Uterus (tissue), 3 donors: ENCODE measurements at regions not wholly inside any gene's neighbourhood (a gene's known extent, or its start where the extent isn't known, plus 50 kb on each side); places are given as distances from the start of the nearest gene placed in this dataset.
A peak's percentile ranks its signal among the peaks of the same experiment; 100 is the strongest.
"Not testable (repeated sequence)": the region's sequence is repeated elsewhere in the genome, so short reads cannot be mapped to it uniquely, and the experiment has no call there.

ENCODE experiments used
- DNase-seq, 2 donors: peaks; one replicate each; pipeline ENCODE4 v3.0.0-alpha.2; 2019 to 2020
- H3K27ac ChIP-seq, 2 donors: fragments of 200-600 bp; sonication (generic); 1 replicate in 1 of 2; 2 replicates in 1 of 2; pipeline ENCODE4 v1.5.1; 2016 to 2018
- H3K27me3 ChIP-seq, 2 donors: fragments of 200-600 bp; sonication (generic); one replicate each; pipeline ENCODE4 v1.5.1; 2018 to 2019; ENCODE audit warnings: control low read depth in 1 of 2
- H3K36me3 ChIP-seq, 2 donors: fragments of 200-600 bp; sonication (generic); one replicate each; pipeline ENCODE4 v1.5.1; 2019; ENCODE audit warnings: control low read depth in 1 of 2
- H3K4me1 ChIP-seq, 2 donors: fragments of 200-600 bp; sonication (generic); one replicate each; pipeline ENCODE4 v1.5.1; 2018 to 2019; ENCODE audit warnings: control low read depth in 1 of 2
- H3K4me3 ChIP-seq, 2 donors: fragments of 200-600 bp; sonication (generic); 1 replicate in 1 of 2; 2 replicates in 1 of 2; pipeline ENCODE4 v1.5.1; 2018 to 2019; ENCODE audit warnings: mild to moderate bottlenecking in 1 of 2
- H3K9me3 ChIP-seq, 2 donors: fragments of 200-600 bp; sonication (generic); one replicate each; pipeline ENCODE4 v1.5.1; 2019; ENCODE audit warnings: control low read depth in 1 of 2
- POLR2A ChIP-seq, 2 donors: fragments of 450-650 bp; IDR thresholded peaks; one replicate each; pipeline ENCODE4 v1.6.1; 2016; ENCODE audit warnings: antibody characterized with exemption in 2 of 2, mild to moderate bottlenecking in 1 of 2, moderate library complexity in 1 of 2
- intact Hi-C: fragments of 100-400 bp; cut with DNase I; formaldehyde crosslinking; loops from one replicate; pipeline ENCODE4 v1.15.1; 2023; ENCODE audit warnings: low total_unique reads
- TF ChIP-seq, protein P1 (sequence below), 4 experiments: fragments of 200-600 bp in 2 of 4; fragments of 450-650 bp in 2 of 4; sonication (generic) in 2 of 4; IDR thresholded peaks; one replicate each; pipeline ENCODE4 v1.5.1; 2016 to 2019; ENCODE audit warnings: antibody characterized with exemption in 4 of 4, mild to moderate bottlenecking in 2 of 4, moderate library complexity in 1 of 4
- donor health status: DM: yes; HTN: yes; CAD: no.

- peak; percentile 75 to 94 for DNase-seq
- peak overlapping the region in 1 of 2 donors; percentile 59 for H3K27ac ChIP-seq
- TF ChIP-seq, protein P1, sequence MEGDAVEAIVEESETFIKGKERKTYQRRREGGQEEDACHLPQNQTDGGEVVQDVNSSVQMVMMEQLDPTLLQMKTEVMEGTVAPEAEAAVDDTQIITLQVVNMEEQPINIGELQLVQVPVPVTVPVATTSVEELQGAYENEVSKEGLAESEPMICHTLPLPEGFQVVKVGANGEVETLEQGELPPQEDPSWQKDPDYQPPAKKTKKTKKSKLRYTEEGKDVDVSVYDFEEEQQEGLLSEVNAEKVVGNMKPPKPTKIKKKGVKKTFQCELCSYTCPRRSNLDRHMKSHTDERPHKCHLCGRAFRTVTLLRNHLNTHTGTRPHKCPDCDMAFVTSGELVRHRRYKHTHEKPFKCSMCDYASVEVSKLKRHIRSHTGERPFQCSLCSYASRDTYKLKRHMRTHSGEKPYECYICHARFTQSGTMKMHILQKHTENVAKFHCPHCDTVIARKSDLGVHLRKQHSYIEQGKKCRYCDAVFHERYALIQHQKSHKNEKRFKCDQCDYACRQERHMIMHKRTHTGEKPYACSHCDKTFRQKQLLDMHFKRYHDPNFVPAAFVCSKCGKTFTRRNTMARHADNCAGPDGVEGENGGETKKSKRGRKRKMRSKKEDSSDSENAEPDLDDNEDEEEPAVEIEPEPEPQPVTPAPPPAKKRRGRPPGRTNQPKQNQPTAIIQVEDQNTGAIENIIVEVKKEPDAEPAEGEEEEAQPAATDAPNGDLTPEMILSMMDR (IDR thresholded peaks at IDR 0.05), result peak in 1 of 4 experiments; percentile 21
- no peak for TF ChIP-seq POLR2A (IDR thresholded peaks at IDR 0.05)
- no peaks in the 10 kb centered on the region for H3K4me1 ChIP-seq
- H3K27me3 ChIP-seq, result no peaks in the 10 kb centered on the region
- intact Hi-C loops, result no loop called here
- H3K4me3 ChIP-seq, result peak overlapping the region; percentile 44 to 66
- peaks cover 0 to 4% of the 10 kb centered on the region in 2 donors for H3K9me3 ChIP-seq
- no peaks in the 10 kb centered on the region for H3K36me3 ChIP-seq
Observed at GRCh38 chr7:63900394-63901203, 98.0 kb upstream of the ZNF722 start.

GRCh38 chr7:63901204-63901506 is 97.5 kb upstream of the ZNF722 start:
- intact Hi-C loops, H3K36me3 ChIP-seq, H3K27me3 ChIP-seq, DNase-seq, H3K9me3 ChIP-seq, H3K4me1 ChIP-seq: not testable (repeated sequence)
- Histone ChIP-seq H3K27ac (peak overlapping the region in 1 of 2 donors; percentile 57), H3K4me3 (peak overlapping the region; percentile 44 to 66)

- TF ChIP-seq, protein P1 (IDR thresholded peaks at IDR 0.05), result no peak
- no peak for TF ChIP-seq POLR2A (IDR thresholded peaks at IDR 0.05)
- H3K9me3 ChIP-seq, result no peaks in the 10 kb centered on the region
- H3K36me3 ChIP-seq, result no peaks in the 10 kb centered on the region
- H3K27ac ChIP-seq, result no peak overlapping the region
- no peak for DNase-seq
- intact Hi-C loops, result no loop called here
- no peaks in the 10 kb centered on the region for H3K4me1 ChIP-seq
- H3K4me3 ChIP-seq, result no peak overlapping the region
- no peaks in the 10 kb centered on the region for H3K27me3 ChIP-seq
Observed at GRCh38 chr7:63918986-63919385, 79.7 kb upstream of the ZNF722 start.

DNA sequence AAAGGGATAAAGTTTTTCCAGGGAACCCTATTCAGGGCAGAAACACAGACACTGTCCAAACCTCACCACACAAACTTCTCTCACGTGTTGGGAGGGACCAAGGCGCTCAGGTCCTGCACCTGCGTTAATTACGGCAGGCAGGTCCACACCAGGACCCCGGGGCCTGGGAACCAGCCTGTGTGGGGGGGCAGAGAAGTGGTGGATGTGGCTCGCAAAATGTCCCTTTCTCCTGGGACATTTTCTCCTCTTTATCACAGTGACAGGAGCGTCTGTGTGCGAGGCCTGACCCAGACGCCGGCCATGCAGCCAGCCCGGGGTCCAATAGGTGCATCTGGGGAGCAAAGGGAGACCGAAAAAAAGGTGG is 73.4 kb upstream of the ZNF722 start:
- Histone ChIP-seq H3K9me3 (no peaks in the 10 kb centered on the region), H3K27me3 (no peaks in the 10 kb centered on the region), H3K4me1 (peaks cover 0 to 5% of the 10 kb centered on the region in 2 donors), H3K36me3 (no peaks in the 10 kb centered on the region), H3K27ac (peak overlapping the region in 1 of 2 donors; percentile 94), H3K4me3 (peak overlapping the region; percentile 42 to 76)
- DNase-seq, result no peak
- intact Hi-C loops, result no loop called here
- TF ChIP-seq POLR2A (IDR thresholded peaks at IDR 0.05), result no peak
- TF ChIP-seq, protein P1 (IDR thresholded peaks at IDR 0.05), result no peak

GRCh38 chr7:63925626-63926460 is 72.8 kb upstream of the ZNF722 start:
- H3K4me3 ChIP-seq, result peak overlapping the region; percentile 42 to 76
- intact Hi-C loops, result no loop called here
- DNase-seq, result peak; percentile 58 to 93
- H3K4me1 ChIP-seq, result peaks cover 0 to 5% of the 10 kb centered on the region in 2 donors
- no peaks in the 10 kb centered on the region for H3K27me3 ChIP-seq
- H3K27ac ChIP-seq, result peak overlapping the region; percentile 57 to 94
- no peak for TF ChIP-seq POLR2A (IDR thresholded peaks at IDR 0.05)
- TF ChIP-seq, protein P1 (IDR thresholded peaks at IDR 0.05), result no peak
- H3K9me3 ChIP-seq, result no peaks in the 10 kb centered on the region
- H3K36me3 ChIP-seq, result no peaks in the 10 kb centered on the region
